ENCODE measurements at regions not wholly inside any gene's neighbourhood (a gene's known extent, or its start where the extent isn't known, plus 50 kb on each side); places are given as distances from the start of the nearest gene placed in this dataset.
A peak's percentile ranks its signal among the peaks of the same experiment; 100 is the strongest.

- DNase-seq (ENCODE audit: low read depth) = no peak
- H3K4me3 ChIP-seq (ENCODE audit: low read depth, low read length) = no peak overlapping the region
- peak; percentile 36 for TF ChIP-seq CTCF (IDR thresholded peaks at IDR 0.05; ENCODE audit: low read depth, low read length, missing control alignments)
These were observed 1252.7 kb downstream of the BRD1 start for GRCh38 chr22:48574776-48575617.

GRCh38 chr22:48573766-48574165, 1253.9 kb downstream of the BRD1 start:
- DNase-seq (ENCODE audit: low read depth) = no peak
- H3K4me3 ChIP-seq (ENCODE audit: low read depth, low read length) = no peak overlapping the region
- no peak for TF ChIP-seq CTCF (IDR thresholded peaks at IDR 0.05; ENCODE audit: low read depth, low read length, missing control alignments)

- TF ChIP-seq CTCF (IDR thresholded peaks at IDR 0.05; ENCODE audit: low read depth, low read length, missing control alignments) = no peak
- DNase-seq (ENCODE audit: low read depth) = no peak
- no peak overlapping the region for H3K4me3 ChIP-seq (ENCODE audit: low read depth, low read length)
These were observed 1254.7 kb downstream of the BRD1 start for GRCh38 chr22:48572951-48573350.

GRCh38 chr22:48570912-48571311, 1256.8 kb downstream of the BRD1 start:
- no peak for TF ChIP-seq CTCF (IDR thresholded peaks at IDR 0.05; ENCODE audit: low read depth, low read length, missing control alignments)
- no peak overlapping the region for H3K4me3 ChIP-seq (ENCODE audit: low read depth, low read length)
- DNase-seq (ENCODE audit: low read depth) = no peak

GRCh38 chr22:48569476-48570233, 1258.0 kb downstream of the BRD1 start:
- no peak overlapping the region for H3K4me3 ChIP-seq (ENCODE audit: low read depth, low read length)
- TF ChIP-seq CTCF (IDR thresholded peaks at IDR 0.05; ENCODE audit: low read depth, low read length, missing control alignments) = no peak
- no peak for DNase-seq (ENCODE audit: low read depth)

- no peak for DNase-seq (ENCODE audit: low read depth)
- H3K4me3 ChIP-seq (ENCODE audit: low read depth, low read length) = no peak overlapping the region
- no peak for TF ChIP-seq CTCF (IDR thresholded peaks at IDR 0.05; ENCODE audit: low read depth, low read length, missing control alignments)
These were observed 1258.8 kb downstream of the BRD1 start for GRCh38 chr22:48568736-48569330.
